Aorta (tissue), 5 donors: ENCODE measurements at regions not wholly inside any gene's neighbourhood (a gene's known extent, or its start where the extent isn't known, plus 50 kb on each side); places are given as distances from the start of the nearest gene placed in this dataset.
"Not testable (repeated sequence)": the region's sequence is repeated elsewhere in the genome, so short reads cannot be mapped to it uniquely, and the experiment has no call there.

Source experiments
- ATAC-seq: fragments of 200-7000 bp; cut with Tn5 transposase; one replicate; pipeline ENCODE4 v1.9.1; 2022; ENCODE audit warnings: moderate library complexity; ENCODE audit not compliant: low FRiP score
- DNase-seq, 2 donors: peaks; one replicate each; pipeline ENCODE4 v3.0.0-alpha.2; 2020
- H3K27ac ChIP-seq, 2 donors: one replicate each; pipeline ENCODE4 v1.5.1; 2013; ENCODE audit warnings: low read length in 2 of 2, mild to moderate bottlenecking in 2 of 2, moderate library complexity in 2 of 2, control low read depth in 1 of 2, inconsistent platforms in 1 of 2, low read depth in 1 of 2
- H3K27me3 ChIP-seq, 2 donors: one replicate each; pipeline ENCODE4 v1.6.1; 2013; ENCODE audit warnings: control low read depth in 1 of 2, low read length in 1 of 2, mild to moderate bottlenecking in 1 of 2, moderate library complexity in 1 of 2; ENCODE audit not compliant: insufficient read depth in 2 of 2, control insufficient read depth in 1 of 2
- H3K36me3 ChIP-seq, 2 donors: one replicate each; pipeline ENCODE4 v1.6.1; 2013; ENCODE audit warnings: control low read depth in 1 of 2, low read length in 1 of 2, mild to moderate bottlenecking in 1 of 2; ENCODE audit not compliant: insufficient read depth in 2 of 2, control insufficient read depth in 1 of 2
- H3K4me1 ChIP-seq, 2 donors: one replicate each; pipeline ENCODE4 v1.6.1; 2013; ENCODE audit warnings: low read length in 2 of 2, control low read depth in 1 of 2, mild to moderate bottlenecking in 1 of 2, moderate library complexity in 1 of 2; ENCODE audit not compliant: insufficient read depth in 2 of 2, control insufficient read depth in 1 of 2
- H3K4me3 ChIP-seq, 2 donors: one replicate each; pipeline ENCODE4 v1.5.1; 2013; ENCODE audit warnings: low read length in 2 of 2, control low read depth in 1 of 2, mild to moderate bottlenecking in 1 of 2
- H3K9me3 ChIP-seq: one replicate; pipeline ENCODE4 v1.6.1; 2013; ENCODE audit warnings: mild to moderate bottlenecking, low read length; ENCODE audit not compliant: control insufficient read depth
- WGBS, 2 donors: extraction: QIAGEN DNeasy Blood & Tissue Kit; methylation state at CpG; one replicate each; pipeline ENCODE4 v1.1.7; 2013; 5-methylcytosine and 5-hydroxymethylcytosine counted together
- intact Hi-C, 2 donors: fragments of 100-400 bp; cut with DNase I; formaldehyde crosslinking; loops; one replicate each; pipeline versions ENCODE4 v1.14.2 to v1.15.0; 2022
- donor health status: healthy with polysubstance abuse.
- donor health status: Bipolar disorder and iron deficiency.
- donor health status: DM: no; HTN: no; CAD: no.
- donor health status: DM: no; HTN: no; CAD: no.
- donor health status: DM: yes; HTN: yes; CAD: no.

DNA sequence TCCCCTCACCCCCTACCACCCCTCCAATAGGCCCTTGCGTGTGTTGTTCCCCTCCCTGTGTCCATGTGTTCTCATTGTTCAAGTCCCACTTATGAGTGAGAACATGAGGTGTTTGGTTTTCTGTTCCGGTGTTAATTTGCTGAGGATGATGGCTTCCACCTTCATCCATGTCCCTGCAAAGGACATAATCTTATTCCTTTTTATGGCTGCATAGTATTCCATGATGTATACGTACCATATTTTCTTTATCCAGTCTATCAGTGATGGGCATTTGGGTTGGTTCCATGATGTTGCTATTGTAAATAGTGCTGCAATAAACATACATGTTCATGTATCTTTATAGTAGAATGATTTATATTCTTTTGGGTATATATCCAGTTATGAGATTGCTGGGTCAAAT lies 523.6 kb upstream of the TBL1XR1 start:
- WGBS, 2 donors, result 97 to 98% methylated on average over 3 of the region's 3 CpGs
- H3K4me1 ChIP-seq, H3K4me3 ChIP-seq, H3K9me3 ChIP-seq, intact Hi-C loops, ATAC-seq, H3K27me3 ChIP-seq, H3K27ac ChIP-seq, H3K36me3 ChIP-seq, DNase-seq: not testable (repeated sequence)

DNA sequence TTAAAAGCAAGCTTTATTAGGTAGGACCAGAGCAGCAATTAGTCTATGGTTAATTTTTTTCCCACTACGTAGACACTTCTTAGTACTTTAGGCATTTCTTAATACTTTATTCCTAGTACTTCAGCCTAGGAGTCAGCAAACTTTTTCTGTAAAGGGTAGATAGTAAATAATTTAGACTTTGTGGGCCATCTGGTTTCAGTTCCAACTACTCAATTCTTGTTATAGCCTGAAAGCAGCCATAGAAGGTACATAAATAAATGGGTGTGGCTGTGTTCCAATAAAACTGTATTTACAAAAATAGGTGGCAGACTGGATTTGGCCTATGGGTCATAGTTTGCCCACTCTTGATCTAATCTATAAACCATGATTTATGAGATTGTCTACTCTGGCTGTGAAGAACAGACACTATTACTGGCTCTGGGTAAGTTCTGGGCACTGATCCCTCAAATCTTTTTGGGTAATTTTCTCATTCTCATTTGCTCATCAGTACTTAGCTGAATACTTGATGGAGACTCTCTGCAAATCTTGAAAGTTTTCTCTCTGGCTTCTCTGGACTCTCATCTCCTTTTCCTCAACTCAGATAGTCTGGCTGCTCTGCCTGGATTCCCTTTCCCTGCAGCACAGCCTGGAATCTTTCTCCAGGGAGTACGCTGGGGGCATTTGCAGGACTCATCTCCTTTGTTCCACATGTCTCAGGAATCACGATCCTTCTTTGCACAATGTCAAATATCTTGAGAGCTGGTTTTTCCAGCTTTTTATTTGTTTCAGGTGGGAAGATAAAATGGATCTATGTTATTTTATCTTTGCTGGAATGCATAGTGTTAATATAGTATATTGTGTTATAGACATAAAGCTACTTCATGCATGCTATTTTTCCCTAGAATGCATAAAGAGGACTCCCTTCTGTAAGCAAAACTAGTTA lies 524.8 kb upstream of the TBL1XR1 start:
- Histone ChIP-seq H3K27me3 (no peaks in the 10 kb centered on the region), H3K27ac (no peak overlapping the region), H3K36me3 (no peaks in the 10 kb centered on the region), H3K4me1 (peaks cover 0 to 3% of the 10 kb centered on the region in 2 donors), H3K4me3 (no peak overlapping the region), H3K9me3 (no peaks in the 10 kb centered on the region)
- ATAC-seq, result no peak
- DNase-seq, result no peak
- intact Hi-C loops, result no loop called here
- 61 to 68% methylated on average over 3 of the region's 3 CpGs for WGBS, 2 donors

DNA sequence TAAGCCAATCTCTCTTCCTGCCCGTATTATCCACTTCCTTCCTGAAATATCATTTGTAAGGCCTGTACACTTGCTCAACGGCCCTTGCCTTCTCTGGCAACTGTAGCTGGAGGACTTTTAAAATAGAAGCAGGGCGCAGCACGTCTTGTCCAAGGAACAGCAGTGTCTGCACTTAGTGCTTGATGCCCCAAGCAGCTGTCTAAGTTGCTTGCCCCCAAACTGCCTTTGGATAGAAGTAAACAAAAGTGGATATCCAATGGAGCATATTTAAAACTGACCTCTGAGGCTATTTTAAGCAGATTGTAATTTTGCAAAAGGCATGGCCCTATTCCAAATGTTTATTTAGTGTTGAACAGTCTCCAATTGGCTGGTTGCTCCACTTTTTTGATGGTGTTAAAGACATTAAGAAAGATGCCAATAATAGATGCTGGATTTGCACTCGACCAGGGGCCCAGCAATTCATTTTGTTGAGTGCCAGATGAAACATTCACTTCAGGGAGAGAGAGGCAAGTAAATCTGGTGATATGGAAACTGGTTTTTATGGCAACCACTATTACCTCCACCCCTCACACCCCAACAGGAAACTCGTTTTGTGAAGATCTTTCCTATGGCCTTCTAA lies 526.8 kb upstream of the TBL1XR1 start:
- H3K9me3 ChIP-seq, result no peaks in the 10 kb centered on the region
- peak; percentile 86 for ATAC-seq
- no peaks in the 10 kb centered on the region for H3K27me3 ChIP-seq
- H3K4me3 ChIP-seq, result no peak overlapping the region
- intact Hi-C loops, result no loop called here
- no peaks in the 10 kb centered on the region for H3K36me3 ChIP-seq
- WGBS, 2 donors, result 0 to 2% methylated on average over 6 of the region's 6 CpGs
- peak overlapping the region in 1 of 2 donors; percentile 32 for H3K27ac ChIP-seq
- H3K4me1 ChIP-seq, result peaks cover 0 to 3% of the 10 kb centered on the region in 2 donors
- peak in 1 of 2 donors; percentile 82 for DNase-seq

DNA sequence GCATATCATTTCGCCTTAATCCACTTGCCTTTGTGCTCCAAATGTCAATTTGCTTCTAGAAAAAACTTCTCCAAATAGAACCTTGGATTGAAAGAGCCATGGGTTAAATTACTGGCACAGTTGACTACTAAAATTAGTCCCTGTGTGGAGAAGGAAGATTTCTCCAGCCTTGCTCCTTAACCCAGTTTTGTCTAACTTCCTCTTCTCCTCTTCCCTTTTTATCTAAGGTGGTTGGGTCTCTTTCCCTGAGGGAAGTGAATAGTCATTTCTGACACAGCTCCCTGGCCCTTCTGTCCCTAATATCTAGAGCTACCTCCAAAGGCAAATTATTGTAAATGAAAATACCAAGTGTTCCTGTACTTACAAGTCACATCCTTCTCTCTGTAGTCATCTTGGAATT lies 527.9 kb upstream of the TBL1XR1 start:
- Histone ChIP-seq H3K36me3 (no peaks in the 10 kb centered on the region), H3K4me1 (peaks cover 0 to 5% of the 10 kb centered on the region in 2 donors), H3K27ac (peak overlapping the region; percentile 67 to 71), H3K9me3 (no peaks in the 10 kb centered on the region), H3K27me3 (no peaks in the 10 kb centered on the region), H3K4me3 (no peak overlapping the region)
- 74 to 80% methylated on average over 1 of the region's 1 CpG for WGBS, 2 donors
- intact Hi-C loops, result no loop called here
- DNase-seq, result no peak
- no peak for ATAC-seq

DNA sequence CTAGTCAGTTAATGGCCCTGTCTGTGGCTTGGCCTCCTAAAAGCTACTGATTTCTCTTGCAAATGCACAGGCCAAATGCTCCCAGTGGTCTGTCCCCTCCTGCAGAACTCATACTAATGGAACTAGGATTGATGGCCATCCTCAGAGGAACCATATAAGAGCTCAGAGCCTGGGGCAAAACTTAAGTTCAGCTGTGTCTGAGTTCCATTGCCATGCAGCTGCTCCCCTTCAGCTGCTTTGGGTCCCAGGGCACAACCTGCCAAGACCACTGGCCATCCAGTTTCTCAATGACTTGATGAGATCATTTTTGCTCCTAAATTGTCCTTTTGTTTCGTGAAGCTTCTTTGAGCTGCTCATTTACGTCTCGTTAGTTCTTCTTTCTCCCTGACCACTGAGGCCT lies 529.5 kb upstream of the TBL1XR1 start:
- intact Hi-C loops, result no loop called here
- WGBS, 2 donors, result 98% methylated on average over 3 of the region's 3 CpGs

DNA sequence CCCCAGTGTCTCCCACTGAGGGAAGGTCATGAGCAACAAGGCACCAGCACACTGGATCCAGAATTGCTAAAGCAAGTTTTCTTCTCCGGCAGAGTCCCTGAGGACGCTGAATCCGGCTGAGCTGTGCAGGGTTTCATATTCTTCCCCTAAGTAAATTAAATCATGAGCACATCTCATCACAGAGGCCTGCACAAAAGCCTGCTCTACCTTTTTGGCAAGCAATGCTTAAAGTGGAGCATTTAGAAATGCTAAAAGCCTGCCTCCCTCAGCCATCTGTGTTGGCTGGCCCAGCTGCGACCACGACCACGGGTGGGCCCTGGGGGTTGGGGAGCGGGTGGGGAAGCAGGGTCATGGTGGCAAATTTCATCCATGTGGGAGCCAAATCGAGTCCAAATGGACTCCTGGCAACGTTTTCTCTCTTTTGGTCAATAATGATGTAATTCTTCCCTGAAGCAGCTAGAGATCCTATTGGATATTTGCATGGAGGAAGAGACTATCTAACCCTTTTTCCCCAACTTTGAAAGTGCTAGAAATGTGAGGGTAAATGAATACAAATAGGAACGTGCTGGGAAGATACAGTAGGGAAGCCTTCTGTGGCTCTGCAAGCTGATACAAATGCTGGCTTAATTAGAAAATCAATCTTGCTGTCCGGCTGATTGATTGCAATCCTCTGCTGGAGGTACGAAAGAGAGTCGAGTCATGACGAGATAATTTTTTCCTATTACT lies 532.8 kb upstream of the TBL1XR1 start:
- ATAC-seq (peak; percentile 86), DNase-seq (peak in 1 of 2 donors; percentile 59)
- 56% methylated on average over 14 of the region's 14 CpGs for WGBS, 2 donors

More for the DNA sequence above, 529.5 kb upstream of the TBL1XR1 start:
- peaks cover 0 to 5% of the 10 kb centered on the region in 2 donors for H3K4me1 ChIP-seq
- no peak overlapping the region for H3K27ac ChIP-seq
- no peaks in the 10 kb centered on the region for H3K36me3 ChIP-seq
- DNase-seq (no peak), ATAC-seq (no peak)
- H3K4me3 ChIP-seq, result no peak overlapping the region
- no peaks in the 10 kb centered on the region for H3K9me3 ChIP-seq
- H3K27me3 ChIP-seq, result no peaks in the 10 kb centered on the region

DNA sequence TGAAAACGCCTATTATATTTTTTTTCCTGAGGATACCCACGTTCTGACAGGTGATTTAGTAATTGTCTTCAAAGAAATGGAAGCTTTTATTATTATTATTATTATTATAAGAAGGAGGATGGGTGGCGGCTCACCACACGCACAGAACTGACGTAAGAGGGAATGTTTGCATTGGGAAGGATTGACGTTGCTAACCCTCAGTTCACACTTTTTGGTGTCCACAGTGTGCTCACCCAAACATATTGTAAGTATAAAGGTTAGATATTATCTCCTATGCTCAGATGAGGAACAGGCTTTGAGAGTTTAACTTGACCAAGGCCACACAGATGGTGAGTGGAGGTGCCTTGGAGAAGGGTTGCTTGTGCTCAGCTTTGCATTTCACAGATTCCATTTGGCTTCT lies 533.5 kb upstream of the TBL1XR1 start:
- intact Hi-C loops, result no loop called here
- 94 to 96% methylated on average over 6 of the region's 6 CpGs for WGBS, 2 donors

More for the DNA sequence above, 532.8 kb upstream of the TBL1XR1 start:
- Histone ChIP-seq H3K36me3 (no peaks in the 10 kb centered on the region), H3K9me3 (no peaks in the 10 kb centered on the region), H3K27ac (no peak overlapping the region), H3K4me1 (peaks cover 0 to 5% of the 10 kb centered on the region in 2 donors), H3K4me3 (no peak overlapping the region), H3K27me3 (no peaks in the 10 kb centered on the region)
- intact Hi-C loops, result loop anchor here in 1 of 2 donors (2.0 kb wide), 1 partner anchor 77 kb away; no protein-coding TSS in a partner anchor

DNA sequence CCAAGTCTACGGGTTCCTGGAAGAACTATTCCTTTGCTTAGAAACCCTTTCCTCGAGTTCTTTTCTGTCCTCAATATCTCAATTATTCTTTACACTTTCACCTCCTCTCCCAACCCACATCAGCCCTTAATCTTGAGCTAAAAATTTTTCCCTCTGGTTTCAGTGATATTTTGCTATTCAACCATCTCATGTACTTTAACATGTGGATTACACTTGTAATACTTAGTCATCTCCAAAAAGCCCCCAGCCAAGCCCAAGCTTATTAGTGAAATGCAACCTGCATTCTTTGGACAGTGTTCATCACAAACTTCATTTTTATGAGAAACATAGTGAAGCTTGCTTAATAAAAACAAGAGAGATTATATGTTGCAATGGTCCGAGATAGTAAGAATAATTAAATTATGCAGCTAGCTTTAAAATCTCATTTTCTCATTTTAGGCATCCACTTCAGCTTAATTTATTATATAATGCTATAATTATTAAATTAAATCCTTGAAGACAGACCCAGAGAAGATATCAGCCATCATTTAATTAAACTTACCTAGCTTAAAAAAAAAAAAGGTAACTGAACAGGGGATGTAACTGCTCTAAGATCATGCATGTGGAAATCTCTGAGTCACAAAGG lies 534.5 kb upstream of the TBL1XR1 start:
- peaks cover 0 to 2% of the 10 kb centered on the region in 2 donors for H3K4me1 ChIP-seq
- 69 to 73% methylated on average over 3 of the region's 3 CpGs for WGBS, 2 donors
- no peaks in the 10 kb centered on the region for H3K36me3 ChIP-seq
- no peak overlapping the region for H3K27ac ChIP-seq
- DNase-seq (no peak), ATAC-seq (no peak)
- H3K27me3 ChIP-seq, result no peaks in the 10 kb centered on the region
- intact Hi-C loops, result no loop called here
- no peaks in the 10 kb centered on the region for H3K9me3 ChIP-seq
- no peak overlapping the region for H3K4me3 ChIP-seq

More for the DNA sequence above, 533.5 kb upstream of the TBL1XR1 start:
- no peaks in the 10 kb centered on the region for H3K27me3 ChIP-seq
- H3K4me3 ChIP-seq, result no peak overlapping the region
- no peak for ATAC-seq
- no peaks in the 10 kb centered on the region for H3K9me3 ChIP-seq
- no peak overlapping the region for H3K27ac ChIP-seq
- H3K36me3 ChIP-seq, result no peaks in the 10 kb centered on the region
- DNase-seq, result no peak
- H3K4me1 ChIP-seq, result peaks cover 0 to 5% of the 10 kb centered on the region in 2 donors
